ENCODE measurements at regions not wholly inside any gene's neighbourhood (a gene's known extent, or its start where the extent isn't known, plus 50 kb on each side); places are given as distances from the start of the nearest gene placed in this dataset.

DNA sequence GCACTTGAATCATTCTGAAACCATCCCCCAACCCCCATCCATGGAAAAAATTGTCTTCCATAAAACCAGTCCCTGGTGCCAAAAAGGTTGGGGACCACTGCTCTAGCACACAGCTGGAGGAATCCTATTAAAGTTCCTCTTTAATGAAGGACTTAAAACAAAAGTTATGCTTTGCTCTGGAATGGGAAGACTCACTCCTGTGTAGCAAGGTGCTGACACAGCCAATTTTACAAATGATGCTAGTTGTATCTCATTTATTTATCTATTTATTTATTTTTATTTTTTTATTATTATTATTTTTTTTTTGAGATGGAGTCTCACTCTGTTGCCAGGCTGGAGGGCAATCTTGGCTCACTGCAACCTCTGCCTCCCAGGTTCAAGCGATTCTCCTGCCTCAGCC is 58.9 kb upstream of the NDUFV2 start:
- H3K36me3 ChIP-seq (ENCODE audit: control insufficient read depth, insufficient read depth, low read length) = no peaks in the 10 kb centered on the region
- peaks cover 5% of the 10 kb centered on the region for H3K9me3 ChIP-seq
- TF ChIP-seq, protein P1, sequence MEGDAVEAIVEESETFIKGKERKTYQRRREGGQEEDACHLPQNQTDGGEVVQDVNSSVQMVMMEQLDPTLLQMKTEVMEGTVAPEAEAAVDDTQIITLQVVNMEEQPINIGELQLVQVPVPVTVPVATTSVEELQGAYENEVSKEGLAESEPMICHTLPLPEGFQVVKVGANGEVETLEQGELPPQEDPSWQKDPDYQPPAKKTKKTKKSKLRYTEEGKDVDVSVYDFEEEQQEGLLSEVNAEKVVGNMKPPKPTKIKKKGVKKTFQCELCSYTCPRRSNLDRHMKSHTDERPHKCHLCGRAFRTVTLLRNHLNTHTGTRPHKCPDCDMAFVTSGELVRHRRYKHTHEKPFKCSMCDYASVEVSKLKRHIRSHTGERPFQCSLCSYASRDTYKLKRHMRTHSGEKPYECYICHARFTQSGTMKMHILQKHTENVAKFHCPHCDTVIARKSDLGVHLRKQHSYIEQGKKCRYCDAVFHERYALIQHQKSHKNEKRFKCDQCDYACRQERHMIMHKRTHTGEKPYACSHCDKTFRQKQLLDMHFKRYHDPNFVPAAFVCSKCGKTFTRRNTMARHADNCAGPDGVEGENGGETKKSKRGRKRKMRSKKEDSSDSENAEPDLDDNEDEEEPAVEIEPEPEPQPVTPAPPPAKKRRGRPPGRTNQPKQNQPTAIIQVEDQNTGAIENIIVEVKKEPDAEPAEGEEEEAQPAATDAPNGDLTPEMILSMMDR (IDR thresholded peaks at IDR 0.05; ENCODE audit: insufficient read depth in 1 of 2, low read depth in 1 of 2, low read length in 1 of 2, severe bottlenecking in 1 of 2, unreplicated experiment in 1 of 2) = no peak
- BruUV-seq (replicated peaks) = no TSS peak
- no peaks in the 10 kb centered on the region; the same call in 1 of the 2 replicates for H3K27me3 ChIP-seq (replicated peaks; ENCODE audit: control insufficient read depth, insufficient read depth, low read length)
- H3K27me3 Mint-ChIP-seq (ENCODE audit: insufficient read depth, unreplicated experiment) = no peaks in the 10 kb centered on the region
- POLR2A ChIA-PET = no interaction called here
- H3K27ac Mint-ChIP-seq (ENCODE audit: unreplicated experiment) = no peak overlapping the region
- H3K4me3 ChIP-seq (ENCODE audit: low read depth, low read length) = no peak overlapping the region
- no peak overlapping the region for H3K4me3 Mint-ChIP-seq (ENCODE audit: unreplicated experiment)
- DNase-seq = no peak
- CTCF ChIA-PET = no interaction called here
- peaks cover 11% of the 10 kb centered on the region for H3K9me3 Mint-ChIP-seq (ENCODE audit: unreplicated experiment)
- peaks cover 16% of the 10 kb centered on the region for H3K4me1 Mint-ChIP-seq (ENCODE audit: low read depth, unreplicated experiment)
- H3K4me1 ChIP-seq = peaks cover 19% of the 10 kb centered on the region
- H3K36me3 Mint-ChIP-seq (ENCODE audit: insufficient read depth, unreplicated experiment) = no peaks in the 10 kb centered on the region
- intact Hi-C loops (cut with micrococcal nuclease; ENCODE audit: unreplicated experiment) = no loop called here

DNA sequence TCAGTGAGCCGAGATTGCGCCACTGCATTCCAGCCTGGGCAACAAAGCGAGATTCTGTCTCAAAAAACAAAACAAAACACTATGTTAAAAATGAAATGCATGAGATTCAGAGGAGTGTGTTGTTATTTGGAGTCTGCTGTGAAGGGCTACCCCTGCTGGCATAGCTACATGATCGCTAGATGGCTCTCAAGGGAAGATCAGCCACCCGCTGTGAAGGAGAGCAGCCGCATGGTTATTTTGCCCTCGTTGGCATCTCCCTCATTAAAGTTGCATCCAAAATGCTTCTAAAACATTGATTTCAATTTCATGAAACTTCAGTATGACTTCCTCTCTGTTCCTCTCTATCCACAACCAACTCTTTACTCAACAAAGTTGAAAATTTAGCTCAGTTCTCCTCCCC is 54.8 kb upstream of the NDUFV2 start:
- Mint-ChIP-seq H3K36me3 (ENCODE audit: insufficient read depth, unreplicated experiment) (peaks cover 19% of the 10 kb centered on the region), H3K27me3 (ENCODE audit: insufficient read depth, unreplicated experiment) (no peaks in the 10 kb centered on the region), H3K4me1 (ENCODE audit: low read depth, unreplicated experiment) (peaks cover 18% of the 10 kb centered on the region), H3K27ac (ENCODE audit: unreplicated experiment) (no peak overlapping the region), H3K4me3 (ENCODE audit: unreplicated experiment) (no peak overlapping the region), H3K9me3 (ENCODE audit: unreplicated experiment) (peaks cover 37% of the 10 kb centered on the region)
- Histone ChIP-seq H3K36me3 (ENCODE audit: control insufficient read depth, insufficient read depth, low read length) (no peaks in the 10 kb centered on the region), H3K27me3 (replicated peaks; ENCODE audit: control insufficient read depth, insufficient read depth, low read length) (no peaks in the 10 kb centered on the region; the same call in 1 of the 2 replicates), H3K9me3 (peaks cover 38% of the 10 kb centered on the region), H3K4me3 (ENCODE audit: low read depth, low read length) (no peak overlapping the region), H3K4me1 (peaks cover 19% of the 10 kb centered on the region)
- POLR2A ChIA-PET = no interaction called here
- TF ChIP-seq, protein P1 (IDR thresholded peaks at IDR 0.05; ENCODE audit: insufficient read depth in 1 of 2, low read depth in 1 of 2, low read length in 1 of 2, severe bottlenecking in 1 of 2, unreplicated experiment in 1 of 2) = no peak
- CTCF ChIA-PET = no interaction called here
- intact Hi-C loops (cut with micrococcal nuclease; ENCODE audit: unreplicated experiment) = no loop called here
- DNase-seq = no peak
- no TSS peak for BruUV-seq (replicated peaks)

DNA sequence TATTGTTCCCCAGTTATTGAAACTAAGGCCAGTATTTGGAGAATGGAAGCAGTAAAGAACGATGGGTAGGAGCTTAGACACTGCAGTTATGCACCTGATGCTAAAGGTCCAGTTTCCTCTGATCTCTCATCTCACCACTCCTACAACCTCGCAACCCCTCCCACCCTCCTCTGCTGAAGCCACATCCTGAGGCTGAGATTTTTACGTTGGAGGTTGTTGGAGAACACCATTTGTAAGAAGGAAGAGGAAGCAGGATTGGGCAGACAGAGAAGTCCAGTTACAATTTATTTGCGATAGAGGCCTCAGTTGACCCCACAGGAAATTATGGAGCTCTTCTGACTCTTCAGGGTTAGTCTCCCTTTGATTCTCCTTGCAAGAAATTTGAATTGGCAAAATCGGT is 54.3 kb upstream of the NDUFV2 start:
- Histone ChIP-seq H3K9me3 (peaks cover 43% of the 10 kb centered on the region), H3K36me3 (ENCODE audit: control insufficient read depth, insufficient read depth, low read length) (no peaks in the 10 kb centered on the region), H3K27me3 (replicated peaks; ENCODE audit: control insufficient read depth, insufficient read depth, low read length) (no peaks in the 10 kb centered on the region; the same call in 1 of the 2 replicates), H3K4me1 (peaks cover 19% of the 10 kb centered on the region), H3K4me3 (ENCODE audit: low read depth, low read length) (no peak overlapping the region)
- Mint-ChIP-seq H3K4me1 (ENCODE audit: low read depth, unreplicated experiment) (peaks cover 18% of the 10 kb centered on the region), H3K4me3 (ENCODE audit: unreplicated experiment) (no peak overlapping the region), H3K9me3 (ENCODE audit: unreplicated experiment) (peaks cover 43% of the 10 kb centered on the region), H3K27me3 (ENCODE audit: insufficient read depth, unreplicated experiment) (no peaks in the 10 kb centered on the region), H3K27ac (ENCODE audit: unreplicated experiment) (no peak overlapping the region), H3K36me3 (ENCODE audit: insufficient read depth, unreplicated experiment) (peaks cover 19% of the 10 kb centered on the region)
- no TSS peak for BruUV-seq (replicated peaks)
- no peak for DNase-seq
- TF ChIP-seq, protein P1 (IDR thresholded peaks at IDR 0.05; ENCODE audit: insufficient read depth in 1 of 2, low read depth in 1 of 2, low read length in 1 of 2, severe bottlenecking in 1 of 2, unreplicated experiment in 1 of 2) = no peak
- POLR2A ChIA-PET = no interaction called here
- intact Hi-C loops (cut with micrococcal nuclease; ENCODE audit: unreplicated experiment) = no loop called here
- CTCF ChIA-PET = no interaction called here
